HEK293 (cell line): ENCODE measurements at regions not wholly inside any gene's neighbourhood (a gene's known extent, or its start where the extent isn't known, plus 50 kb on each side); places are given as distances from the start of the nearest gene placed in this dataset.

ENCODE experiments used
- CTCF ChIA-PET: fragments of 350-600 bp; formaldehyde crosslinking; extraction: SDS; loops from one replicate; lab custom pipeline; 2021; ENCODE audit warnings: antibody characterized with exemption; lab: Yijun Ruan, JAX
- POLR2A ChIA-PET: fragments of 300-600 bp; formaldehyde crosslinking; extraction: SDS; loops from one replicate; lab custom pipeline; 2020; ENCODE audit warnings: antibody characterized with exemption, inconsistent platforms; lab: Yijun Ruan, JAX
- H3K27ac ChIP-seq: fragments of 200-500 bp; sonication (Bioruptor generic); 2 replicates; pipeline ENCODE4 v1.5.1; 2014; ENCODE audit warnings: low read depth, low read length, control low read depth, inconsistent platforms; ENCODE audit errors: extremely low read depth
- H3K36me3 ChIP-seq, 2 experiments: fragments of 200-500 bp in 1 of 2; sonication (Bioruptor generic) in 1 of 2; 1 replicate in 1 of 2; 2 replicates in 1 of 2; pipeline ENCODE4 v1.5.1; 2014 to 2017; ENCODE audit warnings: inconsistent platforms in 2 of 2, low read length in 2 of 2; ENCODE audit not compliant: control insufficient read depth in 2 of 2, insufficient read depth in 1 of 2
- H3K4me1 ChIP-seq: fragments of 200-500 bp; sonication (Bioruptor generic); 2 replicates; pipeline ENCODE4 v1.5.1; 2014; ENCODE audit warnings: mild to moderate bottlenecking, low read length, inconsistent platforms; ENCODE audit not compliant: control insufficient read depth, insufficient read depth
- H3K4me3 ChIP-seq: 2 replicates; pipeline ENCODE4 v1.5.1; 2011; ENCODE audit warnings: low read depth, mild to moderate bottlenecking, control low read depth, low read length, moderate library complexity
- H3K9me3 ChIP-seq: fragments of 200-500 bp; sonication (Bioruptor generic); 2 replicates; pipeline ENCODE4 v1.5.1; 2014; ENCODE audit warnings: low read depth, low read length, inconsistent platforms; ENCODE audit not compliant: control insufficient read depth, insufficient read depth
- EGR2 ChIP-seq: fragments of 450-650 bp; formaldehyde crosslinking; IDR thresholded peaks from 2 replicates; pipeline ENCODE4 v1.5.1; 2016; ENCODE audit warnings: low read depth, missing biosample characterization, missing genetic modification characterization
- KLF1 ChIP-seq: fragments of 450-650 bp; formaldehyde crosslinking; IDR thresholded peaks from 2 replicates; pipeline ENCODE4 v1.5.1; 2016; ENCODE audit warnings: missing biosample characterization, missing genetic modification characterization
- MEIS1 ChIP-seq: sonication (generic); formaldehyde crosslinking; IDR thresholded peaks from 2 replicates; pipeline ENCODE4 v1.8.1; 2022; ENCODE audit warnings: missing genetic modification reagents, mild to moderate bottlenecking, borderline replicate concordance
- REST ChIP-seq: fragments of 450-650 bp; formaldehyde crosslinking; IDR thresholded peaks from 2 replicates; pipeline ENCODE4 v1.5.1; 2016; ENCODE audit warnings: missing biosample characterization, missing genetic modification characterization
- TRIM28 ChIP-seq: IDR thresholded peaks from 2 replicates; pipeline ENCODE4 v1.6.1; 2011; ENCODE audit warnings: low read length, control low read depth, borderline replicate concordance
- WT1 ChIP-seq: fragments of 450-650 bp; formaldehyde crosslinking; IDR thresholded peaks from 2 replicates; pipeline ENCODE4 v1.5.1; 2016; ENCODE audit warnings: missing biosample characterization, missing genetic modification characterization
- YY2 ChIP-seq: fragments of 450-650 bp; formaldehyde crosslinking; IDR thresholded peaks from 2 replicates; pipeline ENCODE4 v1.5.1; 2016; ENCODE audit warnings: missing biosample characterization, missing genetic modification characterization
- ZNF114 ChIP-seq: fragments of 450-650 bp; formaldehyde crosslinking; IDR thresholded peaks from 2 replicates; pipeline ENCODE4 v1.5.0; 2017; ENCODE audit warnings: missing biosample characterization, missing genetic modification characterization
- ZNF157 ChIP-seq: fragments of 450-650 bp; formaldehyde crosslinking; IDR thresholded peaks from 2 replicates; pipeline ENCODE4 v1.5.1; 2016; ENCODE audit warnings: missing biosample characterization, missing genetic modification characterization
- ZNF175 ChIP-seq: fragments of 450-650 bp; formaldehyde crosslinking; IDR thresholded peaks from 2 replicates; pipeline ENCODE4 v1.5.1; 2016; ENCODE audit warnings: missing biosample characterization, missing genetic modification characterization
- ZNF19 ChIP-seq: fragments of 450-650 bp; formaldehyde crosslinking; IDR thresholded peaks from 2 replicates; pipeline ENCODE4; 2016; ENCODE audit warnings: missing biosample characterization, missing genetic modification characterization, low read depth
- ZNF214 ChIP-seq: fragments of 450-650 bp; formaldehyde crosslinking; IDR thresholded peaks from 2 replicates; pipeline ENCODE4 v1.5.1; 2017; ENCODE audit warnings: missing biosample characterization, mild to moderate bottlenecking, missing genetic modification characterization, borderline replicate concordance
- ZNF239 ChIP-seq: fragments of 450-650 bp; formaldehyde crosslinking; IDR thresholded peaks from 2 replicates; pipeline ENCODE4 v1.5.1; 2016; ENCODE audit warnings: missing biosample characterization, missing genetic modification characterization
- ZNF335 ChIP-seq: fragments of 450-650 bp; formaldehyde crosslinking; conservative IDR thresholded peaks from 2 replicates; pipeline ENCODE4 v1.5.1; 2016; ENCODE audit warnings: missing biosample characterization, missing genetic modification characterization
- ZNF354C ChIP-seq: fragments of 450-650 bp; formaldehyde crosslinking; IDR thresholded peaks from 2 replicates; pipeline ENCODE4 v1.5.1; 2016; ENCODE audit warnings: missing biosample characterization, missing genetic modification characterization, low read depth, borderline replicate concordance
- ZNF521 ChIP-seq: fragments of 450-650 bp; formaldehyde crosslinking; IDR thresholded peaks from 2 replicates; pipeline ENCODE4 v1.5.1; 2017; ENCODE audit warnings: missing biosample characterization, mild to moderate bottlenecking, missing genetic modification characterization
- ZNF529 ChIP-seq: fragments of 450-650 bp; formaldehyde crosslinking; IDR thresholded peaks from 2 replicates; pipeline ENCODE4 v1.5.1; 2017; ENCODE audit warnings: missing genetic modification characterization, missing biosample characterization; ENCODE audit not compliant: insufficient replicate concordance
- ZNF626 ChIP-seq: fragments of 450-650 bp; sonication (Bioruptor Pico); formaldehyde crosslinking; IDR thresholded peaks from 2 replicates; pipeline ENCODE4 v1.5.1; 2018; ENCODE audit warnings: missing biosample characterization, missing genetic modification characterization, inconsistent platforms
- ZNF654 ChIP-seq: fragments of 450-650 bp; formaldehyde crosslinking; IDR thresholded peaks from 2 replicates; pipeline ENCODE4 v1.5.1; 2016; ENCODE audit warnings: low read depth, missing biosample characterization, missing genetic modification characterization
- ZNF658 ChIP-seq: fragments of 450-650 bp; formaldehyde crosslinking; IDR thresholded peaks from 2 replicates; pipeline ENCODE4; 2016; ENCODE audit warnings: missing biosample characterization, missing genetic modification characterization
- TF ChIP-seq, protein P1 (sequence below): fragments of 450-650 bp; IDR thresholded peaks from 2 replicates; pipeline ENCODE4 v1.5.1; 2018; ENCODE audit warnings: missing biosample characterization, missing genetic modification characterization

DNA sequence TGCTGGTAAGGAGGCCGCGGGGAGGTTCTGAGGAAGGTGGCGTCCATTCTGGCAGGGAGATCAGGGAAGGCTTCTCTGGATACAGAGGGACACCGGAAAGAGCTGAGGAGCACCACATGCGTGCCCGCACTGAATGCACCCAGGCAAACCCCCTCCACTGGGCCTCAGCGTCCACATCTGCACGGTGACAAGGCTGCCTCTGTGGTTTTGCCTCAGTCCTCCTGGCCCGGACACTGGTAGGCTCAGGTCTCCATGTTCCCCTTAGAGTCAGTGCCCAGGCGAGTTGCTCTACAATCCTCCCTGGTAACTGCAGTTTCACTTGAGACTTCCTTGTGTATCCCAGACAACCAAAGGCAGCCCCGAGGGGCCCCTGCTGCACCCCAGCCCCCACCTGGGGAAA lies 173.3 kb downstream of the MELK start:
- Histone ChIP-seq H3K9me3 (no peaks in the 10 kb centered on the region), H3K27ac (no peak overlapping the region), H3K4me3 (no peak overlapping the region), H3K36me3 (no peaks in the 10 kb centered on the region), H3K4me1 (no peaks in the 10 kb centered on the region)
- TF ChIP-seq WT1 (tag by site-specific recombination) (no peak), TRIM28 (no peak), ZNF658 (tag by site-specific recombination) (no peak), ZNF654 (tag by site-specific recombination) (no peak), ZNF239 (tag by site-specific recombination) (no peak), ZNF157 (tag by site-specific recombination) (no peak), ZNF529 (tag by site-specific recombination) (no peak), MEIS1 (CRISPR knock-in tag) (no peak), KLF1 (tag by site-specific recombination) (no peak)
- CTCF ChIA-PET, result no interaction called here
- POLR2A ChIA-PET, result no interaction called here

DNA sequence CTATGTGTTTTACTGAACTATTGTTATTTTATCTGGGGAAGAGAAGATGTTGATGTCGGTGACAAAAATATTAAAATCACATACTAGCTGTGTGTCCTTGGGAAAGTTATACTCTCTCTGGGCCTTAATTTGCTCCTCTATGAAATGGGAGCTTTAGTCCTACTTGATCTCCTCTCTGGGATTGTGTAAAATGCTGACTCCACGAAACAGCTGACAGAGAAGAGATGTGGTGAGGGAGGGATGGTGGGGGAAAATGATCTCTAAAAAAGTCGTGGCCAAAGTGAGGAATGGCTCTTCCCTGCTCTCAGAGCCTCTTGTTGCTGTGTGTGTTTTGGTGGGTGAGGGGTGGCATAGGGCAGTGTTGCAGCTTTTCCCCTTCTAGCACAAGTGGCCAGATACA lies 173.7 kb downstream of the MELK start:
- CTCF ChIA-PET, result no interaction called here
- Histone ChIP-seq H3K27ac (no peak overlapping the region), H3K9me3 (no peaks in the 10 kb centered on the region)
- TF ChIP-seq ZNF335 (tag by site-specific recombination) (no peak), ZNF521 (tag by site-specific recombination) (no peak), YY2 (no peak), ZNF175 (tag by site-specific recombination) (no peak), ZNF354C (no peak), ZNF626 (no peak), EGR2 (tag by site-specific recombination) (no peak), ZNF214 (tag by site-specific recombination) (no peak), ZNF114 (tag by site-specific recombination) (no peak)
- TF ChIP-seq, protein P1, sequence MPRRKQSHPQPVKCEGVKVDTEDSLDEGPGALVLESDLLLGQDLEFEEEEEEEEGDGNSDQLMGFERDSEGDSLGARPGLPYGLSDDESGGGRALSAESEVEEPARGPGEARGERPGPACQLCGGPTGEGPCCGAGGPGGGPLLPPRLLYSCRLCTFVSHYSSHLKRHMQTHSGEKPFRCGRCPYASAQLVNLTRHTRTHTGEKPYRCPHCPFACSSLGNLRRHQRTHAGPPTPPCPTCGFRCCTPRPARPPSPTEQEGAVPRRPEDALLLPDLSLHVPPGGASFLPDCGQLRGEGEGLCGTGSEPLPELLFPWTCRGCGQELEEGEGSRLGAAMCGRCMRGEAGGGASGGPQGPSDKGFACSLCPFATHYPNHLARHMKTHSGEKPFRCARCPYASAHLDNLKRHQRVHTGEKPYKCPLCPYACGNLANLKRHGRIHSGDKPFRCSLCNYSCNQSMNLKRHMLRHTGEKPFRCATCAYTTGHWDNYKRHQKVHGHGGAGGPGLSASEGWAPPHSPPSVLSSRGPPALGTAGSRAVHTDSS (tag by site-specific recombination), result no peak
- TF ChIP-seq, all 188 proteins: peak for 0
- Histone ChIP-seq H3K4me1 (no peaks in the 10 kb centered on the region), H3K36me3 (no peaks in the 10 kb centered on the region), H3K4me3 (no peak overlapping the region)
- POLR2A ChIA-PET, result no interaction called here

DNA sequence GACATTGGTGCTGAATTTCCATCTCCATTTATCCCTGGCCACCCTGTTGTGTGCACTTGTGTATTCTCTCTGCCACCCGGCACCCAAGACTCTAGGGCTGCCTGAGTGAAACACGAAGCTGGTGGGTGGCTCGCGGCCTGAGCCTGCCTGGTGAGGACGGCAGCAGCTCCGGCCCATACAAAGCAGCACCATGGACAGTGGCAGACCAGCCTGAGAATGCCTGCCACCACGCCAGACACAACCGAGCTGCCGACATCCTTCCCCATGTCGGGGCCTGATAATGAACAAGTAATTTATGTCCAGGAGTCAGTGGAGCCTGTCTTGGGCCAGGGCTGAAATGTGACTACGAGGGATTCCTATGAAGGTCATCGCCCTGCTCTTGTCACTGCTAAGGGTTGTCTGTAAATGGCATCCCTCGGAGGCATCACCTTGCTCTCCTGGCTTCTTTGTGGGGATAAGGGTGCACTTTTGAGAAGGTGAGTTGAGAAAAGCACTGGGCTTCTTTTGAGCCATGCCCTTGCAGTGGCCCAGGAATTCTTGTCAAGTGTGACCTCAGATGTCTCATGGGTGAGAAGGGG lies 175.7 kb downstream of the MELK start:
- TF ChIP-seq ZNF19 (tag by site-specific recombination) (no peak), REST (tag by site-specific recombination) (peak; percentile 97)
- H3K27ac ChIP-seq, result no peak overlapping the region
- no peaks in the 10 kb centered on the region for H3K4me1 ChIP-seq
- POLR2A ChIA-PET, result no interaction called here
- H3K9me3 ChIP-seq, result no peaks in the 10 kb centered on the region
- H3K4me3 ChIP-seq, result no peak overlapping the region
- H3K36me3 ChIP-seq, result no peaks in the 10 kb centered on the region
- CTCF ChIA-PET, result no interaction called here
